CMK (cell line): ENCODE measurements at regions not wholly inside any gene's neighbourhood (a gene's known extent, or its start where the extent isn't known, plus 50 kb on each side); places are given as distances from the start of the nearest gene placed in this dataset.
"Not testable (repeated sequence)": the region's sequence is repeated elsewhere in the genome, so short reads cannot be mapped to it uniquely, and the experiment has no call there.

Experiments
- DNase-seq: peaks from one replicate; pipeline ENCODE4 v3.0.0-alpha.2; 2010; ENCODE audit warnings: low read depth

GRCh38 chr6:5838656-5839396 is 167.9 kb downstream of the NRN1 start:
- DNase-seq = no peak

- DNase-seq = no peak
These were observed 169.4 kb downstream of the NRN1 start for GRCh38 chr6:5837323-5837722.

GRCh38 chr6:5836597-5836996 is 170.1 kb downstream of the NRN1 start:
- not testable (repeated sequence) for DNase-seq

DNA sequence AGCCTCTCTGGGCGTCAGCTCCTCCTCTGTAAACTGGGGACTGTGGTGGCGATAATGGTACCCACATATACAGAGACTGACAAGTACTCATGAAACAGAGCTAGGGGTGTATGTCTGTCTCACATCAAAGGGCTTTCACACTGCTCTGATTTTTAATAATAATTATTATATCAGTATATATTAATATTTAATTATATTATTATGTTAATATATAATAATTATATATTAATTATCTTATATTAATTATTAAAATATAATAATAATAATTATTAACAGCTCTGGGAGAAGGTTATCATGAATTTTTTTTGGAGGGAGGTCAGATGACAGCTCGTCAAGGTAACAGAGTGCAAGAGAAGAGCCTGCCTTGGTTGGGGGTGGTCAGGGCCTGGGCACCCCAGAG is 173.6 kb downstream of the NRN1 start:
- DNase-seq = no peak

GRCh38 chr6:5832668-5833067 is 174.1 kb downstream of the NRN1 start:
- no peak for DNase-seq

DNA sequence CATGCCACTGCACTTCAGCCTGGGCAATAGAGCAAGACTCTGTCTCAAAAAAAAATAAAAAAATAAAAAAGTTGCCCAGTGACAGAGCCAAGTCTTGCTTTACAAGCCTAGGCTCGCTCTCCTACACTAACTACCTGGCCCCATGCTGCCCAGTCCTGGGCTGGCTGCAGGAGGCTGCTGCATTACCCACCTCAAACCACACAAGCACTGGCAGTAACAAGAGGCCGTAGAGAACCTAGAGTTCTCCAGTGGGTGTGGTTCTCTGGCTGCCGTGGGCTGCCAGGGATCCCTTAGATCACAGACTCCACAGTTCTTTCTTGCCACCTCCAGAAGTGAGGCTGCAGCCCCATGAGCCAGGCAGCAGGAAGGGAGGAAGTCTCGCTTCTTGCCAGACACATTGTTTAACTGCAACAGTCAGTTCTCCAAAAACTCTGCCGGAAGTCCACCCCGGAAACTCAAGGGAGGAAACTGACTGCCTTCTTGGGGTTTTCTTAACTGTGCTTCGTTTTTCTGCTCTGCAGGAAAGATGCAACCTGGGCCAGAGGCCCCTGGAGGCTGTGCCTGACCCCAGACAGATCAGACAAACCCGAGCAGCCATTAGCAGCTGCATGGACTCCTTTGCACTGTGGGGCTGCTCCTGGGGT is 175.4 kb downstream of the NRN1 start:
- DNase-seq = not testable (repeated sequence)

GRCh38 chr6:5828296-5828695 is 178.4 kb downstream of the NRN1 start:
- DNase-seq = no peak

DNA sequence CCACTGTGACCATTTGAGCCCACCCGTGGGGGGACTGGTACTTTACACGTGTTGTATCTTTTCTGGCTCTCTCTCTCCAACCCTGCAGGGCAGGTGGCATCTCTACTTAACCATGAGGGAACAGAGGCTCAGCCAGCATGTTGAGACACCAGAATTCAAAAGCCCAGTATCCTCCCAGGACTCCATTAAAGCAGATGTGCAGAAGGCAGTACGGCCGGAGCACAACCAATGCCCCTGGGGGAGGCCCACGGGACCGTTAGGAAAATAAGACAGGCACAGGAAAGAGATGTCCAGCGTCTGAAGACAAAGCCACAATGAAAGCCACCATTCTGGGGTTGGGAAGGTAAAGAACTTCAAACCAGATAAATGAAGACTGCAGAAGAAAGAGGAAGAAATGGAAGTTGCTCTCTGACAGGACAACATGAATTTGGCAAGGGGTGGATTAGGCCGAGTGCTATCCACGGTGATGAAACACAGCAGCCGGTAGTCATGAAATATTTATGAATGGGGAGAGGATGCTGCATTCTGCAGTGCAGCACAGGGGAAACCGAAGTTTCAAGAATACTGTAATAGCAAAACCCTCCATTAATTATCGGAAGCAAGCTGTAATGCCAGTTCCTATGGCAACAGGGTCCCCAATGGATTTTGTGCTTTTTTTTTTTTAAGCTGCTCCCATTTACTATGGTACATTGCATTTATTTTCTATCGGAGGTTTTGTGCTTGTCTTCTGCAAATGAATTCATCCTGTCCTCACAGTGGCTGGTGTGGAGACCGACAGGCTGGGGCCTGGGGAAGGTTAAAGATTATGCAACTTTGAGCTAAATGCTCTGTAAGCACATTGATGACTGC is 179.4 kb downstream of the NRN1 start:
- no peak for DNase-seq

DNA sequence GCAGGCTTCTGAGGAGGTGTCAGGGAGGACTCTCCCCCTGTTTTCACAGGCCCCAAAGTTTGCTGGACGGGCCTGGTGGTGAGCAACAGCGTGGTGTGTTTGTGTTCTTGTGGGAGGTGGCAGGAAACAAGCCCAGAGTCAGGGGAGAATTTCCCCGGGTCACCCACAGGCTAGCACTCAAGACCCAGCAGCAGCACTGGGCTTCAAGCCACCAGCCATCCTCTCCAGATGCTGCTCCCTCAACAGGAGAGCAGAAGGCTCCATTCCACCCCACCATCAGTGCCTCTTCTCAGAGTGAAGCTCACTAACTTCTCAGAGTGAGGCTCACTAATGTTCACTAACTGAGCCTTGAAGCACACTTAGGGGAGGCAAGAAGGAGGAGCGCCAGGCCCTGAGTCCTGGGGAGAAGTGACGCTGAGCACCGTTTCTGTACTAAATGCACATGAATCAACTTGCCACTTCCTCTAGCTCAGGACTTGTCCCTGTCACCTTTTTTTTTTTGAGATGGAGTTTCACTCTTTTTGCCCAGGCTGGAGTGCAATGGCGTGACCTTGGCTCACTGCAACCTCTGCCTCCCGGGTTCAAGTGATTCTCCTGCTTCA is 182.2 kb downstream of the NRN1 start:
- DNase-seq = not testable (repeated sequence)
